Activated B cell treated with CpG ODN at 0.5 μM for 24 hours (primary cell): ENCODE measurements at regions not wholly inside any gene's neighbourhood (a gene's known extent, or its start where the extent isn't known, plus 50 kb on each side); places are given as distances from the start of the nearest gene placed in this dataset.

ENCODE experiments used
- ATAC-seq: fragments of 200-7000 bp; cut with Tn5 transposase; one replicate; pipeline ENCODE4 v1.10.0; 2021; ENCODE audit warnings: low read depth, mild to moderate bottlenecking, moderate library complexity
- CTCF ChIA-PET: fragments of 350-600 bp; sonication (Branson Sonifier 250); formaldehyde crosslinking; loops from one replicate; lab custom pipeline; 2021; ENCODE audit warnings: antibody characterized with exemption; lab: Charles Lee
- POLR2A ChIA-PET: fragments of 350-600 bp; sonication (Branson Sonifier 250); formaldehyde crosslinking; loops from one replicate; lab custom pipeline; 2021; ENCODE audit warnings: antibody characterized with exemption; lab: Charles Lee
- DNase-seq: peaks from one replicate; pipeline ENCODE4 v3.0.0; 2022
- H3K27ac Mint-ChIP-seq: one replicate; pipeline ENCODE4 v1.8.0; 2020; ENCODE audit warnings: mixed read lengths
- H3K27me3 Mint-ChIP-seq: one replicate; pipeline ENCODE4 v1.8.0; 2021; ENCODE audit warnings: mixed read lengths
- H3K36me3 Mint-ChIP-seq: one replicate; pipeline ENCODE4 v1.8.0; 2021; ENCODE audit warnings: low read depth, mixed read lengths
- H3K4me1 Mint-ChIP-seq: one replicate; pipeline ENCODE4 v1.8.0; 2021; ENCODE audit warnings: mixed read lengths
- H3K4me3 Mint-ChIP-seq: one replicate; pipeline ENCODE4 v1.8.0; 2020; ENCODE audit warnings: mild to moderate bottlenecking, mixed read lengths
- H3K9me3 Mint-ChIP-seq: one replicate; pipeline ENCODE4 v1.8.0; 2020; ENCODE audit warnings: mixed read lengths
- intact Hi-C: fragments of 100-400 bp; cut with micrococcal nuclease; formaldehyde crosslinking; loops from one replicate; pipeline ENCODE4 v1.15.1; 2024
- TF ChIP-seq, protein P1 (sequence below): fragments of 200-600 bp; IDR thresholded peaks from one replicate; pipeline ENCODE4 v1.8.0; 2022; ENCODE audit warnings: antibody characterized with exemption, mild to moderate bottlenecking

- intact Hi-C loops, result no loop called here
- Mint-ChIP-seq H3K4me1 (no peaks in the 10 kb centered on the region), H3K4me3 (no peak overlapping the region), H3K27me3 (no peaks in the 10 kb centered on the region), H3K9me3 (peaks cover 15% of the 10 kb centered on the region), H3K27ac (no peak overlapping the region), H3K36me3 (no peaks in the 10 kb centered on the region)
- ChIA-PET CTCF (no interaction called here), POLR2A (no interaction called here)
- ATAC-seq (no peak), DNase-seq (no peak)
- TF ChIP-seq, protein P1, sequence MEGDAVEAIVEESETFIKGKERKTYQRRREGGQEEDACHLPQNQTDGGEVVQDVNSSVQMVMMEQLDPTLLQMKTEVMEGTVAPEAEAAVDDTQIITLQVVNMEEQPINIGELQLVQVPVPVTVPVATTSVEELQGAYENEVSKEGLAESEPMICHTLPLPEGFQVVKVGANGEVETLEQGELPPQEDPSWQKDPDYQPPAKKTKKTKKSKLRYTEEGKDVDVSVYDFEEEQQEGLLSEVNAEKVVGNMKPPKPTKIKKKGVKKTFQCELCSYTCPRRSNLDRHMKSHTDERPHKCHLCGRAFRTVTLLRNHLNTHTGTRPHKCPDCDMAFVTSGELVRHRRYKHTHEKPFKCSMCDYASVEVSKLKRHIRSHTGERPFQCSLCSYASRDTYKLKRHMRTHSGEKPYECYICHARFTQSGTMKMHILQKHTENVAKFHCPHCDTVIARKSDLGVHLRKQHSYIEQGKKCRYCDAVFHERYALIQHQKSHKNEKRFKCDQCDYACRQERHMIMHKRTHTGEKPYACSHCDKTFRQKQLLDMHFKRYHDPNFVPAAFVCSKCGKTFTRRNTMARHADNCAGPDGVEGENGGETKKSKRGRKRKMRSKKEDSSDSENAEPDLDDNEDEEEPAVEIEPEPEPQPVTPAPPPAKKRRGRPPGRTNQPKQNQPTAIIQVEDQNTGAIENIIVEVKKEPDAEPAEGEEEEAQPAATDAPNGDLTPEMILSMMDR, result no peak
These were observed 558.0 kb upstream of the TECRL start for GRCh38 chr4:64967286-64967685.

DNA sequence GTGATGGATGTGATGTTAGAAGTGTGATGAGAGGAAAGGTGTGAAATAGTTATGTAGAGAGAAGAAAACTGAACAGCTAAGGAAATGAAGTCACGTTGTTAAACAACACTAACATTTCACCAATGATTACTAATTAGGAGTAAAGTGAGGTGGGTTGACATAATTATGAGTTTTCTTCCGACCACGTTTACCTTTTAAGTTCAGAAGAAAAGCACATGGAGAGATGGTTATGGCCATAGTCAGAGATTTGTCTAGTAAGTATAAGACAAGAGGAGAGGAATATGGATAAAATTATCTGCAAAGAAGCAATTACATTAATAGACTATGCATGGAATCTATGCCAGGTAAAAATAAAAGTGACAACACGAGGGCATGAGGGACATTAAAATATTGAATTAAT is 551.3 kb upstream of the TECRL start:
- Mint-ChIP-seq H3K27me3 (no peaks in the 10 kb centered on the region), H3K4me3 (no peak overlapping the region), H3K9me3 (peaks cover 11% of the 10 kb centered on the region), H3K36me3 (no peaks in the 10 kb centered on the region), H3K27ac (no peak overlapping the region), H3K4me1 (no peaks in the 10 kb centered on the region)
- DNase-seq (no peak), ATAC-seq (no peak)
- CTCF ChIA-PET, result no interaction called here
- POLR2A ChIA-PET, result no interaction called here
- intact Hi-C loops, result no loop called here
- TF ChIP-seq, protein P1, result no peak

- Mint-ChIP-seq H3K4me1 (no peaks in the 10 kb centered on the region), H3K4me3 (no peak overlapping the region), H3K36me3 (no peaks in the 10 kb centered on the region), H3K9me3 (peaks cover 2% of the 10 kb centered on the region), H3K27me3 (no peaks in the 10 kb centered on the region), H3K27ac (no peak overlapping the region)
- DNase-seq (no peak), ATAC-seq (no peak)
- POLR2A ChIA-PET, result no interaction called here
- intact Hi-C loops, result no loop called here
- TF ChIP-seq, protein P1, result no peak
- CTCF ChIA-PET, result no interaction called here
These were observed 531.4 kb upstream of the TECRL start for GRCh38 chr4:64940698-64941097.

- H3K4me1 Mint-ChIP-seq, result no peaks in the 10 kb centered on the region
- H3K27ac Mint-ChIP-seq, result no peak overlapping the region
- no peaks in the 10 kb centered on the region for H3K36me3 Mint-ChIP-seq
- H3K27me3 Mint-ChIP-seq, result no peaks in the 10 kb centered on the region
- POLR2A ChIA-PET, result no interaction called here
- no peak for ATAC-seq
- TF ChIP-seq, protein P1, result no peak
- no peak for DNase-seq
- CTCF ChIA-PET, result no interaction called here
- H3K4me3 Mint-ChIP-seq, result no peak overlapping the region
- intact Hi-C loops, result no loop called here
- H3K9me3 Mint-ChIP-seq, result peaks cover 8% of the 10 kb centered on the region
These were observed 526.3 kb upstream of the TECRL start for GRCh38 chr4:64935469-64936001.

- no peak for DNase-seq
- TF ChIP-seq, protein P1, result no peak
- H3K36me3 Mint-ChIP-seq, result no peaks in the 10 kb centered on the region
- H3K27ac Mint-ChIP-seq, result no peak overlapping the region
- no peaks in the 10 kb centered on the region for H3K27me3 Mint-ChIP-seq
- no peak for ATAC-seq
- ChIA-PET POLR2A (no interaction called here), CTCF (no interaction called here)
- no peak overlapping the region for H3K4me3 Mint-ChIP-seq
- no peaks in the 10 kb centered on the region for H3K4me1 Mint-ChIP-seq
- peaks cover 15% of the 10 kb centered on the region for H3K9me3 Mint-ChIP-seq
- intact Hi-C loops, result no loop called here
These were observed 502.6 kb upstream of the TECRL start for GRCh38 chr4:64911846-64912245.
